B cell (primary cell): ENCODE measurements at regions not wholly inside any gene's neighbourhood (a gene's known extent, or its start where the extent isn't known, plus 50 kb on each side); places are given as distances from the start of the nearest gene placed in this dataset.

Experiments used
- ATAC-seq: fragments of 200-7000 bp; cut with Tn5 transposase; one replicate; pipeline ENCODE4 v1.10.0; 2021; ENCODE audit warnings: low read depth, mild to moderate bottlenecking, moderate number of reproducible peaks, moderate library complexity
- CTCF ChIA-PET: fragments of 350-600 bp; sonication (Branson Sonifier 250); formaldehyde crosslinking; loops from one replicate; lab custom pipeline; 2021; ENCODE audit warnings: antibody characterized with exemption, inconsistent platforms; lab: Charles Lee
- POLR2A ChIA-PET: fragments of 350-600 bp; sonication (Branson Sonifier 250); formaldehyde crosslinking; loops from one replicate; lab custom pipeline; 2021; ENCODE audit warnings: antibody characterized with exemption; lab: Charles Lee
- DNase-seq: peaks from one replicate; pipeline ENCODE4 v3.0.0; 2013
- H2AFZ ChIP-seq: 2 replicates; pipeline ENCODE4 v1.6.1; 2012; ENCODE audit warnings: mild to moderate bottlenecking, low read depth, low read length; ENCODE audit not compliant: insufficient read depth, poor library complexity, severe bottlenecking
- H3K27ac ChIP-seq, 2 donors: 1 replicate in 1 of 2; 2 replicates in 1 of 2; pipeline ENCODE4 v1.5.1; 2012 to 2013; ENCODE audit warnings: low read length in 2 of 2, mild to moderate bottlenecking in 2 of 2, moderate library complexity in 1 of 2
- H3K27me3 ChIP-seq, 4 experiments: fragments of 200-600 bp in 1 of 4; sonication (generic) in 1 of 4; replicated peaks in 1 of 4; 1 replicate in 2 of 4; 2 replicates in 2 of 4; pipeline versions ENCODE4 v1.6.1 to v1.7.0; 2013 to 2016; ENCODE audit warnings: low read length in 3 of 4, mild to moderate bottlenecking in 2 of 4, mixed read lengths in 1 of 4, moderate library complexity in 1 of 4; ENCODE audit not compliant: insufficient read depth in 4 of 4, control insufficient read depth in 3 of 4; ENCODE audit errors: control extremely low read depth in 1 of 4
- H3K36me3 ChIP-seq, 2 experiments: replicated peaks in 1 of 2; 1 replicate in 1 of 2; 2 replicates in 1 of 2; pipeline versions ENCODE4 v1.6.1 to v1.7.1; 2013; ENCODE audit warnings: low read length in 1 of 2; ENCODE audit not compliant: insufficient read depth in 2 of 2, control insufficient read depth in 1 of 2; ENCODE audit errors: control extremely low read depth in 1 of 2, extremely low read depth in 1 of 2
- H3K4me1 ChIP-seq, 2 donors: fragments of 200-600 bp in 1 of 2; sonication (generic) in 1 of 2; 1 replicate in 1 of 2; 2 replicates in 1 of 2; pipeline versions ENCODE4 v1.5.1 to v1.6.1; 2013 to 2017; ENCODE audit warnings: low read length in 2 of 2; ENCODE audit not compliant: control insufficient read depth in 2 of 2, insufficient read depth in 2 of 2
- H3K4me2 ChIP-seq: replicated peaks from 2 replicates; pipeline ENCODE3; 2012; ENCODE audit warnings: mild to moderate bottlenecking, low read depth, low read length; ENCODE audit not compliant: poor library complexity, severe bottlenecking
- H3K4me3 ChIP-seq, 5 experiments: fragments of 200-600 bp in 1 of 5; sonication (generic) in 1 of 5; 1 replicate in 3 of 5; 2 replicates in 2 of 5; pipeline versions ENCODE4 v1.5.1 to v1.7.0; 2011 to 2016; ENCODE audit warnings: low read length in 4 of 5, mild to moderate bottlenecking in 4 of 5, low read depth in 2 of 5, control low read depth in 1 of 5, moderate library complexity in 1 of 5; ENCODE audit not compliant: insufficient read depth in 1 of 5; ENCODE audit errors: control extremely low read depth in 1 of 5, extremely low read depth in 1 of 5
- H3K79me2 ChIP-seq: fragments of 200-600 bp; sonication (generic); one replicate; pipeline ENCODE4 v1.6.0; 2016; ENCODE audit warnings: low read length; ENCODE audit not compliant: control insufficient read depth, insufficient read depth
- H3K9ac ChIP-seq: fragments of 200-600 bp; sonication (generic); 2 replicates; pipeline ENCODE4 v1.6.1; 2017; ENCODE audit warnings: mild to moderate bottlenecking, low read length, moderate library complexity
- H3K9me3 ChIP-seq, 3 donors: one replicate each; pipeline versions ENCODE4 v1.6.1 to v1.7.1; 2013; ENCODE audit warnings: low read length in 2 of 3; ENCODE audit not compliant: control insufficient read depth in 2 of 3, insufficient read depth in 1 of 3; ENCODE audit errors: control extremely low read depth in 1 of 3
- H4K20me1 ChIP-seq: 2 replicates; pipeline ENCODE4 v1.6.0; 2012; ENCODE audit warnings: mild to moderate bottlenecking, low read length; ENCODE audit not compliant: insufficient read depth, control insufficient read depth, poor library complexity, severe bottlenecking
- H3K27ac Mint-ChIP-seq: one replicate; pipeline ENCODE4 v1.8.0; 2021; ENCODE audit warnings: mixed read lengths
- H3K27me3 Mint-ChIP-seq: one replicate; pipeline ENCODE4 v1.8.0; 2021; ENCODE audit warnings: mixed read lengths
- H3K4me1 Mint-ChIP-seq: one replicate; pipeline ENCODE4 v1.8.0; 2021; ENCODE audit warnings: mixed read lengths
- H3K4me3 Mint-ChIP-seq: one replicate; pipeline ENCODE4 v1.8.0; 2021; ENCODE audit warnings: mixed read lengths
- H3K9me3 Mint-ChIP-seq: one replicate; pipeline ENCODE4 v1.8.0; 2022; ENCODE audit warnings: mixed read lengths; ENCODE audit not compliant: insufficient read depth
- CTCF ChIP-seq: fragments of 200-600 bp; IDR thresholded peaks from one replicate; pipeline ENCODE4 v1.8.0; 2022; ENCODE audit warnings: antibody characterized with exemption, mild to moderate bottlenecking
- EZH2 ChIP-seq: IDR thresholded peaks from 2 replicates; pipeline ENCODE4 v1.6.1; 2012; ENCODE audit warnings: borderline replicate concordance, low read depth, mild to moderate bottlenecking, moderate library complexity, low read length; ENCODE audit not compliant: insufficient read depth, poor library complexity, severe bottlenecking
- WGBS: methylation state at CpG from one replicate; pipeline ENCODE4 v1.1.5; 2013; ENCODE audit warnings: missing lambda C conversion rate; ENCODE audit not compliant: insufficient coverage; 5-methylcytosine and 5-hydroxymethylcytosine counted together
- intact Hi-C: fragments of 100-400 bp; cut with micrococcal nuclease; formaldehyde crosslinking; loops from one replicate; pipeline ENCODE4 v1.10.0; 2022

- no peaks in the 10 kb centered on the region for H3K36me3 ChIP-seq
- H3K4me1 Mint-ChIP-seq = no peaks in the 10 kb centered on the region
- no peaks in the 10 kb centered on the region for H3K4me1 ChIP-seq
- ATAC-seq (no peak), DNase-seq (no peak)
- no peaks in the 10 kb centered on the region for H3K27me3 ChIP-seq
- intact Hi-C loops = no loop called here
- no peak overlapping the region for H3K9ac ChIP-seq
- no peaks in the 10 kb centered on the region for H3K9me3 ChIP-seq
- H2AFZ ChIP-seq = no peak overlapping the region
- POLR2A ChIA-PET = no interaction called here
- H3K4me3 Mint-ChIP-seq = no peak overlapping the region
- no peaks in the 10 kb centered on the region for H3K9me3 Mint-ChIP-seq
- TF ChIP-seq CTCF = no peak
- TF ChIP-seq EZH2 = no peak
- H3K79me2 ChIP-seq = no peaks in the 10 kb centered on the region
- CTCF ChIA-PET = no interaction called here
- no peaks in the 10 kb centered on the region for H4K20me1 ChIP-seq
- H3K27ac ChIP-seq = no peak overlapping the region
- no peaks in the 10 kb centered on the region for H3K27me3 Mint-ChIP-seq
- no CpG with 5 or more reads among the region's 1 CpG for WGBS
- no peak overlapping the region for H3K4me3 ChIP-seq
- no peak overlapping the region for H3K4me2 ChIP-seq
- H3K27ac Mint-ChIP-seq = no peak overlapping the region
These were observed 94.4 kb upstream of the AMOT start for GRCh38 chrX:112935029-112935428.

- no peaks in the 10 kb centered on the region for H3K27me3 Mint-ChIP-seq
- H3K27ac Mint-ChIP-seq = no peak overlapping the region
- no CpG with 5 or more reads among the region's 3 CpGs for WGBS
- no peaks in the 10 kb centered on the region for H3K36me3 ChIP-seq
- intact Hi-C loops = no loop called here
- H2AFZ ChIP-seq = no peak overlapping the region
- H3K4me3 ChIP-seq = no peak overlapping the region
- H3K9ac ChIP-seq = no peak overlapping the region
- no peaks in the 10 kb centered on the region for H3K9me3 ChIP-seq
- H3K4me2 ChIP-seq = no peak overlapping the region
- H3K4me1 Mint-ChIP-seq = no peaks in the 10 kb centered on the region
- ChIA-PET CTCF (no interaction called here), POLR2A (no interaction called here)
- no peaks in the 10 kb centered on the region for H3K9me3 Mint-ChIP-seq
- TF ChIP-seq EZH2 (no peak), CTCF (no peak)
- H3K27me3 ChIP-seq = no peaks in the 10 kb centered on the region
- H3K4me3 Mint-ChIP-seq = no peak overlapping the region
- ATAC-seq (no peak), DNase-seq (no peak)
- H3K79me2 ChIP-seq = no peaks in the 10 kb centered on the region
- no peaks in the 10 kb centered on the region for H4K20me1 ChIP-seq
- H3K27ac ChIP-seq = no peak overlapping the region
- H3K4me1 ChIP-seq = no peaks in the 10 kb centered on the region
These were observed 91.3 kb upstream of the AMOT start for GRCh38 chrX:112931900-112932299.
